ENCODE measurements at regions not wholly inside any gene's neighbourhood (a gene's known extent, or its start where the extent isn't known, plus 50 kb on each side); places are given as distances from the start of the nearest gene placed in this dataset.

- no peaks in the 10 kb centered on the region for H4K20me1 ChIP-seq (ENCODE audit: insufficient read depth, low read length)
- H4K5ac ChIP-seq (ENCODE audit: low read depth, low read length): no peak overlapping the region
- H3K27ac ChIP-seq (ENCODE audit: insufficient read depth, low read length): no peak overlapping the region
- no peak overlapping the region for H3K4me3 ChIP-seq (ENCODE audit: insufficient read depth, low read depth, low read length)
- H3K27me3 ChIP-seq (ENCODE audit: control insufficient read depth, insufficient read depth, low read length): no peaks in the 10 kb centered on the region
- BruUV-seq (replicated peaks): no TSS peak
- peaks cover 3% of the 10 kb centered on the region; the same call in 1 of the 2 replicates for H3K9me3 ChIP-seq (ENCODE audit: control insufficient read depth, insufficient read depth, low read length)
- H3K9ac ChIP-seq (ENCODE audit: low read depth, low read length): no peak overlapping the region
- H3K18ac ChIP-seq (ENCODE audit: low read depth, low read length): no peak overlapping the region
- ChIA-PET POLR2A (ENCODE audit: unreplicated experiment) (no interaction called here), CTCF (no interaction called here)
- no peak overlapping the region for H2AFZ ChIP-seq (replicated peaks; ENCODE audit: low read length, poor library complexity)
- no CpG with 5 or more reads among the region's 3 CpGs for WGBS, 2 experiments (ENCODE audit: extremely low coverage in 2 of 2, insufficient read length in 1 of 2)
- no peak overlapping the region for H2BK120ac ChIP-seq (ENCODE audit: low read depth, low read length)
- H3K4ac ChIP-seq (ENCODE audit: low read depth, low read length): no peak overlapping the region
- no peak for DNase-seq
- no peaks in the 10 kb centered on the region for H3K9me1 ChIP-seq (ENCODE audit: insufficient read depth, low read length)
- no peaks in the 10 kb centered on the region for H3K4me1 ChIP-seq (ENCODE audit: control insufficient read depth, insufficient read depth, low read length)
- H2AK5ac ChIP-seq (ENCODE audit: low read depth, low read length): no peak overlapping the region
- no peak overlapping the region for H3K56ac ChIP-seq (ENCODE audit: extremely low read depth, insufficient read depth, low read length)
- no peak overlapping the region for H3K14ac ChIP-seq (replicated peaks; ENCODE audit: low read depth, low read length)
- H3K36me3 ChIP-seq (ENCODE audit: control insufficient read depth, insufficient read depth, low read length): no peaks in the 10 kb centered on the region
- H3K4me2 ChIP-seq (ENCODE audit: low read depth, low read length): no peak overlapping the region
- no peak overlapping the region for H3K23ac ChIP-seq (ENCODE audit: low read depth, low read length)
- ATAC-seq (ENCODE audit: low read depth): no peak
- dilution Hi-C loops (cut with HindIII; ENCODE audit: low sequenced_read_pairs, unreplicated experiment) (no loop called here), in situ Hi-C loops (cut with MboI; ENCODE audit: low sequenced_read_pairs) (no loop called here), intact Hi-C loops (cut with micrococcal nuclease) (no loop called here)
- TF ChIP-seq MAZ (IDR thresholded peaks at IDR 0.05; ENCODE audit: borderline replicate concordance, low read depth, low read length) (no peak), BHLHE40 (IDR thresholded peaks at IDR 0.05; ENCODE audit: low read depth, low read length) (no peak)
- H2AK9ac ChIP-seq (replicated peaks; ENCODE audit: low read depth, low read length, poor library complexity): no peak overlapping the region
- no peak overlapping the region for H2BK20ac ChIP-seq (ENCODE audit: low read depth, low read length)
- H4K91ac ChIP-seq (ENCODE audit: insufficient read depth, low read depth, low read length): no peak overlapping the region
- no peaks in the 10 kb centered on the region for H3K79me1 ChIP-seq (ENCODE audit: low read depth in 1 of 2, low read length in 2 of 2)
- no peak overlapping the region for H4K8ac ChIP-seq (ENCODE audit: low read depth in 2 of 2, low read length in 2 of 2)
- H2BK15ac ChIP-seq (ENCODE audit: low read depth, low read length): no peak overlapping the region
- H2BK5ac ChIP-seq (ENCODE audit: low read depth, low read length, poor library complexity, severe bottlenecking): no peak overlapping the region
These were observed 60.1 kb upstream of the ATP8A1 start for GRCh38 chr4:42716996-42717395.

All from IMR-90 (cell line).